ENCODE measurements at regions not wholly inside any gene's neighbourhood (a gene's known extent, or its start where the extent isn't known, plus 50 kb on each side); places are given as distances from the start of the nearest gene placed in this dataset.
"Not testable (repeated sequence)": the region's sequence is repeated elsewhere in the genome, so short reads cannot be mapped to it uniquely, and the experiment has no call there.

- no peak for DNase-seq (ENCODE audit: low spot score)
Observed at GRCh38 chr12:78269620-78270019, 438.9 kb downstream of the NAV3 start.

GRCh38 chr12:78271546-78271945 is 440.9 kb downstream of the NAV3 start:
- no peak for DNase-seq (ENCODE audit: low spot score)

- no peak for DNase-seq (ENCODE audit: low spot score)
Observed at GRCh38 chr12:78275886-78276285, 445.2 kb downstream of the NAV3 start.

GRCh38 chr12:78278706-78279190 is 448.1 kb downstream of the NAV3 start:
- no peak for DNase-seq (ENCODE audit: low spot score)

- no peak for DNase-seq (ENCODE audit: low spot score)
Observed at GRCh38 chr12:78279567-78279966, 448.9 kb downstream of the NAV3 start.

GRCh38 chr12:78281102-78281501 is 450.4 kb downstream of the NAV3 start:
- not testable (repeated sequence) for DNase-seq (ENCODE audit: low spot score)

- no peak for DNase-seq (ENCODE audit: low spot score)
Observed at GRCh38 chr12:78284417-78284816, 453.7 kb downstream of the NAV3 start.

- no peak for DNase-seq (ENCODE audit: low spot score)
Observed at GRCh38 chr12:78290606-78291345, 460.1 kb downstream of the NAV3 start.

GRCh38 chr12:78293059-78293686 is 462.5 kb downstream of the NAV3 start:
- peak; percentile 31 for DNase-seq (ENCODE audit: low spot score)

GRCh38 chr12:78301282-78301681 is 470.6 kb downstream of the NAV3 start:
- DNase-seq (ENCODE audit: low spot score), result not testable (repeated sequence)

GRCh38 chr12:78305808-78306207 is 475.1 kb downstream of the NAV3 start:
- DNase-seq (ENCODE audit: low spot score), result no peak

- no peak for DNase-seq (ENCODE audit: low spot score)
Observed at GRCh38 chr12:78306236-78306635, 475.5 kb downstream of the NAV3 start.

- no peak for DNase-seq (ENCODE audit: low spot score)
Observed at GRCh38 chr12:78308701-78309100, 478.0 kb downstream of the NAV3 start.

GRCh38 chr12:78315028-78315427 is 484.3 kb downstream of the NAV3 start:
- no peak for DNase-seq (ENCODE audit: low spot score)

GRCh38 chr12:78316136-78316535 is 485.4 kb downstream of the NAV3 start:
- DNase-seq (ENCODE audit: low spot score), result no peak

- DNase-seq (ENCODE audit: low spot score), result no peak
Observed at GRCh38 chr12:78316631-78317468, 486.2 kb downstream of the NAV3 start.

- no peak for DNase-seq (ENCODE audit: low spot score)
Observed at GRCh38 chr12:78321696-78322095, 491.0 kb downstream of the NAV3 start.

- DNase-seq (ENCODE audit: low spot score), result no peak
Observed at GRCh38 chr12:78323226-78323625, 492.5 kb downstream of the NAV3 start.

- DNase-seq (ENCODE audit: low spot score), result no peak
Observed at GRCh38 chr12:78324234-78324633, 493.5 kb downstream of the NAV3 start.

- no peak for DNase-seq (ENCODE audit: low spot score)
Observed at GRCh38 chr12:78328524-78328923, 497.8 kb downstream of the NAV3 start.

- no peak for DNase-seq (ENCODE audit: low spot score)
Observed at GRCh38 chr12:78330131-78330530, 499.4 kb downstream of the NAV3 start.

GRCh38 chr12:78331181-78331580 is 500.5 kb downstream of the NAV3 start:
- no peak for DNase-seq (ENCODE audit: low spot score)

Data from A172 (cell line).